Lower leg skin (tissue), 3 donors: ENCODE measurements at regions not wholly inside any gene's neighbourhood (a gene's known extent, or its start where the extent isn't known, plus 50 kb on each side); places are given as distances from the start of the nearest gene placed in this dataset.

ENCODE experiments used
- CTCF ChIP-seq, 3 donors: fragments of 450-650 bp; IDR thresholded peaks; one replicate each; pipeline ENCODE4 v1.5.1; 2016; ENCODE audit warnings: antibody characterized with exemption in 3 of 3, mild to moderate bottlenecking in 3 of 3, moderate library complexity in 2 of 3
- POLR2A ChIP-seq, 2 donors: fragments of 450-650 bp; IDR thresholded peaks; one replicate each; pipeline ENCODE4 v1.6.1; 2016 to 2017; ENCODE audit warnings: antibody characterized with exemption in 2 of 2, mild to moderate bottlenecking in 1 of 2, moderate library complexity in 1 of 2

GRCh38 chr1:226482975-226483700 is 65.4 kb upstream of the STUM start:
- TF ChIP-seq POLR2A (IDR thresholded peaks at IDR 0.05) (no peak), CTCF (IDR thresholded peaks at IDR 0.05) (no peak)
